HG03439 (cell line): ENCODE measurements at regions not wholly inside any gene's neighbourhood (a gene's known extent, or its start where the extent isn't known, plus 50 kb on each side); places are given as distances from the start of the nearest gene placed in this dataset.

Experiments
- ATAC-seq: cut with Tn5 transposase; IDR thresholded peaks from one replicate; pipeline ENCODE4 v1.9.1; 2021; ENCODE audit warnings: mild to moderate bottlenecking, moderate library complexity; ENCODE audit not compliant: unreplicated experiment

GRCh38 chr4:45119376-45119775 is 393.0 kb upstream of the GNPDA2 start:
- no peak for ATAC-seq

- no peak for ATAC-seq
These were observed 376.4 kb upstream of the GNPDA2 start for GRCh38 chr4:45102716-45103115.

GRCh38 chr4:45100956-45101818 is 374.8 kb upstream of the GNPDA2 start:
- ATAC-seq, result no peak

- no peak for ATAC-seq
These were observed 373.1 kb upstream of the GNPDA2 start for GRCh38 chr4:45099471-45099870.

- ATAC-seq, result no peak
These were observed 368.3 kb upstream of the GNPDA2 start for GRCh38 chr4:45094684-45095083.

GRCh38 chr4:45082101-45082500 is 355.7 kb upstream of the GNPDA2 start:
- ATAC-seq, result no peak

GRCh38 chr4:45079616-45080015 is 353.3 kb upstream of the GNPDA2 start:
- ATAC-seq, result no peak

GRCh38 chr4:45078201-45078600 is 351.8 kb upstream of the GNPDA2 start:
- ATAC-seq, result no peak

- ATAC-seq, result no peak
These were observed 346.6 kb upstream of the GNPDA2 start for GRCh38 chr4:45072981-45073380.

GRCh38 chr4:45064741-45065140 is 338.4 kb upstream of the GNPDA2 start:
- ATAC-seq, result no peak

GRCh38 chr4:45063696-45064095 is 337.3 kb upstream of the GNPDA2 start:
- no peak for ATAC-seq

- no peak for ATAC-seq
These were observed 336.7 kb upstream of the GNPDA2 start for GRCh38 chr4:45062935-45063545.

GRCh38 chr4:45043911-45044310 is 317.6 kb upstream of the GNPDA2 start:
- no peak for ATAC-seq

GRCh38 chr4:45036677-45037076 is 310.3 kb upstream of the GNPDA2 start:
- no peak for ATAC-seq

- no peak for ATAC-seq
These were observed 307.5 kb upstream of the GNPDA2 start for GRCh38 chr4:45033676-45034419.

- no peak for ATAC-seq
These were observed 303.7 kb upstream of the GNPDA2 start for GRCh38 chr4:45030059-45030458.

- ATAC-seq, result no peak
These were observed 281.2 kb upstream of the GNPDA2 start for GRCh38 chr4:45007508-45007907.

GRCh38 chr4:45006078-45006477 is 279.7 kb upstream of the GNPDA2 start:
- no peak for ATAC-seq

- ATAC-seq, result no peak
These were observed 278.6 kb upstream of the GNPDA2 start for GRCh38 chr4:45004847-45005565.

- ATAC-seq, result no peak
These were observed 278.0 kb upstream of the GNPDA2 start for GRCh38 chr4:45004326-45004725.

- no peak for ATAC-seq
These were observed 270.0 kb upstream of the GNPDA2 start for GRCh38 chr4:44996276-44996845.
